ENCODE measurements at regions not wholly inside any gene's neighbourhood (a gene's known extent, or its start where the extent isn't known, plus 50 kb on each side); places are given as distances from the start of the nearest gene placed in this dataset.
"Not testable (repeated sequence)": the region's sequence is repeated elsewhere in the genome, so short reads cannot be mapped to it uniquely, and the experiment has no call there.

DNA sequence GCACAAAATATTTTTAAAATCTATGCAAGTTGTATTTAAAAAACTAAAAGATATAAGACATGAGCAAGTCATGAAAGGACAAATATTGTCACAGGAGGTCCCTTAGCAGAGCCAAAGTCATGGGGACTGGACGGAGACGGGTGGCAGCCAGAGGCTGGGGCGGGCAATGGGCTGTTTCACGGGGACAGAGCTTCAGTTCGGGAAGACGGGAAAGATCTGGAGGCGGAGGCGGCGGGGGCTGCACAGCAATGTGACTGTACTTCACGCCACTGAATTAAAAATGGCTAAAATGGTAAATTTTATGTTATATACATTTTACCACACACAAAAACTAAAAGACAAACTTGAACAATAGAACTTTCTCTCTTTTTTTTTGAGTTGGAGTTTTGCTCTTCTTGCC is 60.0 kb upstream of the METRNL start:
- DNase-seq, result no peak

DNA sequence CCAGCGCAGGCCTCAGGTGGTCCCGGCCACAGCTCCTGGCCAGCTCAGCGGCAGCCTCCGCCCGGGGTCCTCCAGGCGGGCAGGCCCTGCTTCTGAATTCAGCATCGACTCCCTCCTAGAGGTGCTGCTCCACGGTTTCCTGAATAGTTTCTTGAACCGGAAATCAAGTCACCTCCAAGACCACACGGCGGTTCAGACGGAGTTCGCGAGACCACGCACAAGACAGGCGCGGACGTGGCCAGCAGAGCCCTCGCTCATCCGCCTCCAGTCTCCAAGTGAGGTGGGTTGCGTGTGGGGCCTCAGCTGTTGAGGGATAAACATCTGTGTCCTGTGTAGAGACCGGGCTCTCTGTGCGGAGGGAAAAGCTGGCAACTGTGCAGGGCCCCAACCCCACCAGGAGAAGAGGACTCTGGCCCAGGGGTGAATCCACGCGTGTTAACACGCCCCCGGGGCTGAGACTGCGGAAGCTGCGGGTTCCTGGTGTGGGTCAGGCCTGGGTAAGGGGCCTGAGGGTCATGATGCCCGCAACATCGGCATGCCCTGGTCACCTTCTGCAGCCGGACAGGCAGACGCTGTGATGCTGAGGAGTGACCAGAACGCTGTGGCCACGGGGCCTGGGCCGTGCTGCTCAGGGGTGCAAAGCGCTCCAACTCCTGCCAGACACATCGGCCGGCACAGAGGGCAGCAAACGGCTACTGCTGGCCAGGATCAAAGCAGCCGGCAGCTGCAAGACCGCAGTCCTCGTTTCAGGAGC is 55.0 kb upstream of the METRNL start:
- DNase-seq, result no peak

DNA sequence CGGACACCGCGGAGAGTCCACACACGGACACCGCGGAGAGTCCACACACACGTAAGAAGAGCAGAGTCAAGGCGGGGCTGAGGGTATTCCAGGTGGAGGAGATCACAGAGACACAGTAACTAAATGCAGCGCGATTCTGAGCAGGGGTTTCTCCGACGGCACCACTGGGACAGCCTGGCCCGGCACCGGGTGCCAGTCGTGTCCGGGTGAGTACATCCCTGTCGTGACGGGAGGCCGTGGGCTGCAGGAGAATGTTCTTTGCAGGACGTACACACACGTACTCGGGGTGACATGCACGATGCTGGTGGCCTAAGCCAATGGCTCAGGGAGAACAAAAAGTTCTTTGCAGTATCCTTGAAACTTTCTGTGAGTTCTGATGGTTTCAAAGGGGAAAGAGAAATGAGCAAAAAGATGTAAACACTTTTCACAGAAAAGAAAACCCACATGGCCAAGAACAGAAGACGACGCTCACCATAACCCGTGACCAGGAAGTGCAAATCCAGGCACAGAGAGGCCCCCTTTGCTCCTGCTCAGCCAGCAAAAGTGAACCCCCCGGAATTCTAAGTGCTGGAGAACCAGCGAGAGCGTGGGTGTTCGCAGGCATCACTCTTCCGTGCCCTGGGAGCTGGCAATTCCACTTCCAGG is 53.7 kb upstream of the METRNL start:
- no peak for DNase-seq

DNA sequence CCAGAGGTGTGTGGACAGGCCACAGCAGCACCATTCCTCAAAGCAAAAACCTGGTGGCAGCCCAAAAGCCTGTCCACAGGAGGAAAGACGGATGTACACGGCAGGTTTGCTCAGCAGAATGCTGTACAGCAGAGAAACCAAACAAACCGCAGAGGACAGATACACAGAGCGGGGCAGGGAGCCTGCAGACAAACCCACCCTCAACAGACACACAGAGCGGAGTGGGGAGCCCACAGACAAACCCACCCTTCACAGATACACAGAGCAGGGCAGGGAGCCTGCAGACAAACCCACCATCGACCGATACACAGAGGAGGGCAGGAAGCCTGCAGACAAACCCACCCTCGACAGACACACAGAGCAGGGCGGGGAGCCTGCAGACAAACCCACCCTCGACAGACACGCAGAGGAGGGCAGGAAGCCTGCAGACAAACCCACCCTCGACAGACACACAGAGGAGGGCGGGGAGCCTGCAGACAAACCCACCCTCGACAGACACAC is 53.0 kb upstream of the METRNL start:
- no peak for DNase-seq

DNA sequence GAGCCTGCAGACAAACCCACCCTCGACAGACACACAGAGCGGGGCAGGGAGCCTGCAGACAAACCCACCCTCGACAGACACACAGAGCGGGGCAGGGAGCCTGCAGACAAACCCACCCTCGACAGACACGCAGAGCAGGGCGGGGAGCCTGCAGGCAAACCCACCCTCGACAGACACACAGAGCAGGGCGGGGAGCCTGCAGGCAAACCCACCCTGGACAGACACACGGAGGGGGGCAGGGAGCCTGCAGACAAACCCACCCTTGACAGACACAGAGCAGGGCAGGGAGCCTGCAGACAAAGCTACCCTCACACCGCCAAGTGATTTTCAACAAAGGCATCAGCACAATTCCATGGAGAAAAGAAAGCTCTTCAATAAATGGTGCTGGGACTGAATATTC is 52.5 kb upstream of the METRNL start:
- not testable (repeated sequence) for DNase-seq

DNA sequence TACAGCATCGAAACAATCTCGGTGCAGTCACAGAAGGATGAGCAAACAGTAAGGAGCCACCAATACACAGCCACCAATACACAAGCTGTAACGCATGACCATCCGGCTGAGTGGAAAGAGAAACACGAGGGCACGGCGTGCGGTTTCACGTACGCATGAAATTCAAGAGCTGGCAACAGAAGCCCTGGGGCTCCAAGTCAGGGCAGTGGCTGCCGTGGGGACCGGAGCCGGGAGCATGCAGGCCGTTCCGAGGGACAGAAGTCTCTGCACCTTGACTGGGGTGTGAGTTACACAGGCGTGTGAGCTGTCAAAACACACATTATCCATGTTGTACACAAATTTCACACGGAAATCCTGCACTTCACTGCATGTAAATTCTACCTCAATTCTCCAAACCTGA is 50.6 kb upstream of the METRNL start:
- no peak for DNase-seq

DNA sequence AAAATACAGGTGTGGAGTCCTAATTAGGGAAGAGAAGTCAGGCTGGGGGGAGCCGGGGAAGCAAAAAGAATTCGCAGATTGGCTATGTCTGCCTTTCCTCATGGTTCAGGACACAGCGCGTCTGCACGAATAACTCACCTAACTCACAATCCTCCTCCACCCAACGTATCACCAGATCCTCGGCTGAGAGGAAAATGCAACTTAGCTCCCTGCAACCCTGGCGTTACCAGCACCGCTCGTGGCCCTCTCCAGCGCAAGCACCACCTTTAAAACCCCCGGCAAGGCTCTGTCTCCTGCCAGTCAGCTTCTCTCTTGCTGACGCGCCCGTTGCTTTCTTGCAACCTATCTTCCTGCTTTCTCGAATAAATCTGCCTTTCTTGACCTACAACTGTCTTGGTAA is 49.8 kb upstream of the METRNL start:
- DNase-seq, result no peak

Data from DMS153 (cell line).